BLaER1 treated with 17β-estradiol and CSF1 and Interleukin-3, amounts not matched to agents 10 nM and 100 nM (cell line): ENCODE measurements at regions not wholly inside any gene's neighbourhood (a gene's known extent, or its start where the extent isn't known, plus 50 kb on each side); places are given as distances from the start of the nearest gene placed in this dataset.

Source experiments
- H3K27ac ChIP-seq, 11 experiments: shearing (Covaris generic); formaldehyde crosslinking; 2 replicates each; pipeline ENCODE4 v1.8.1; 2022
- H3K27me3 ChIP-seq, 11 experiments: shearing (Covaris generic); formaldehyde crosslinking; 2 replicates each; pipeline ENCODE4 v1.8.1; 2022
- H3K36me3 ChIP-seq, 11 experiments: shearing (Covaris generic); formaldehyde crosslinking; 2 replicates each; pipeline ENCODE4 v1.8.1; 2022
- H3K4me1 ChIP-seq, 10 experiments: shearing (Covaris generic); formaldehyde crosslinking; 2 replicates each; pipeline ENCODE4 v1.8.1; 2022
- H3K4me2 ChIP-seq, 11 experiments: shearing (Covaris generic); formaldehyde crosslinking; 2 replicates each; pipeline ENCODE4 v1.8.1; 2022
- H3K4me3 ChIP-seq, 10 experiments: shearing (Covaris generic); formaldehyde crosslinking; 2 replicates each; pipeline ENCODE4 v1.8.1; 2022
- H3K9ac ChIP-seq, 11 experiments: shearing (Covaris generic); formaldehyde crosslinking; 2 replicates each; pipeline ENCODE4 v1.8.1; 2022
- H3K9me3 ChIP-seq, 11 experiments: shearing (Covaris generic); formaldehyde crosslinking; replicated peaks in 1 of 11; 2 replicates each; pipeline ENCODE4 v1.8.1; 2022
- H4K20me1 ChIP-seq, 11 experiments: shearing (Covaris generic); formaldehyde crosslinking; 2 replicates each; pipeline ENCODE4 v1.8.1; 2022
- Cebpa-rat ChIP-seq, 11 experiments: shearing (Covaris generic); IDR thresholded peaks; 2 replicates each; pipeline ENCODE4 v1.8.1; 2022

DNA sequence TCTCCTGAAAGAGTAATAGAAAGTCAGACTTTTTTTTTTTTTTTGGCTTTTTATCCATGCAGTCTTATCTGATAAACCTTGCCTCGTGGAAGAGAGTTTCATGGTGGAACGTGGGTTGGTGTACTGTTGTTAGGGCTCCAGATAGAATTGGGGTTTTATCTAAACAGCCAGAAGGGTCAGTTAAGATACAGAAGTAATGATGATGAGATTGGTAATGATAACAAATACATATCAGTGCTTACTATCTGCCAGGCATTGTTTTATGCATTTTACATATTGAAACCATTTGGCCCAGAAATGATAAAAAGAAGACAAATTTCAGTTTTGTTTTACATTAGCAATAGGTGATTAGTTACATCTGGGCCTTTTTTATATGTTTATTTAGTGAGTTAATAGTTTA lies 372.8 kb upstream of the PRICKLE1 start:
- TF ChIP-seq Cebpa-rat (IDR thresholded peaks at IDR 0.05): no peak
- Histone ChIP-seq H3K9ac (no peak overlapping the region), H4K20me1 (no peaks in the 10 kb centered on the region), H3K27me3 (no peaks in the 10 kb centered on the region), H3K4me3 (no peak overlapping the region), H3K9me3 (no peaks in the 10 kb centered on the region), H3K4me2 (no peak overlapping the region), H3K27ac (no peak overlapping the region), H3K36me3 (no peaks in the 10 kb centered on the region), H3K4me1 (no peaks in the 10 kb centered on the region)

DNA sequence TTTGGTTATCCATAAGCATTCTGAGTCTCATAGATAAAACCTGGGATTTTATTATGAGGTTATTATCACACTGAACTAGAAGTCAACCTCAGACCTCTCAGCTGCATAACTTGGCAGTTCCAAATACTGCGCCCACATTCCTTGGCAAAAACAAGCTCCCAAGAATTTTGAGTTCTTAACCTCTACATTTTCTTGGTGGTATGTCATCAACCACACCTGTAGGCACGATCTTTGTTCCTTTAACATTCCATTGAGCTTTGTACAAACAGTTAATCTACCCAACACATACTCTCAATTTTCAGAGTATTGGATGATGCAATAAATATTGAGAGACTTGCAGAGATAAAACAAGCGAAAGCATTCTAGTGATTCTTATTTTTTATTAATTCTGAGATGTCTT lies 371.8 kb upstream of the PRICKLE1 start:
- H3K27ac ChIP-seq: no peak overlapping the region
- no peaks in the 10 kb centered on the region for H3K9me3 ChIP-seq
- no peaks in the 10 kb centered on the region for H3K4me1 ChIP-seq
- H4K20me1 ChIP-seq: no peaks in the 10 kb centered on the region
- H3K4me3 ChIP-seq: no peak overlapping the region
- H3K36me3 ChIP-seq: no peaks in the 10 kb centered on the region
- H3K4me2 ChIP-seq: no peak overlapping the region
- no peak overlapping the region for H3K9ac ChIP-seq
- no peak for TF ChIP-seq Cebpa-rat (IDR thresholded peaks at IDR 0.05)
- H3K27me3 ChIP-seq: no peaks in the 10 kb centered on the region

GRCh38 chr12:42960087-42960527 lies 370.6 kb upstream of the PRICKLE1 start:
- Histone ChIP-seq H3K9ac (no peak overlapping the region), H3K36me3 (no peaks in the 10 kb centered on the region), H4K20me1 (no peaks in the 10 kb centered on the region), H3K27me3 (no peaks in the 10 kb centered on the region), H3K4me1 (no peaks in the 10 kb centered on the region), H3K27ac (no peak overlapping the region), H3K4me2 (no peak overlapping the region), H3K9me3 (no peaks in the 10 kb centered on the region), H3K4me3 (no peak overlapping the region)
- TF ChIP-seq Cebpa-rat (IDR thresholded peaks at IDR 0.05): no peak

DNA sequence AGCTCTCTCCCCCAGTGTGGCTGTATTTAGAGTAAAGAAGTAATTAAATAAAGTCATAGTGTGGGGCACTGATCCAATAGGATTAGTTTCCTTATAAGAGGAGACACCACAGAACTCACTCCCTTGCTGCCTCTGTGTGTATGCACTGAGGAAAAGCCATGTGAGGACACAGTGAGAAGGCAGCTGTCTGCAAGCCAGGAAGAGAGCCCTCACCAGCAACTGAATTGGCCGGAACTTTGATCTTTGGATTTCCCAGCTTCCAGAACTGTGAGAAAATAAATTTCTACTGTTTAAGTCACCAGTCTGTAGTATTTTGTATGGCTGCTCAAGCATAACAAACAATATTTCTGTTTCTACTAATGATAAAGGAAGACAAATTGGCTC lies 368.7 kb upstream of the PRICKLE1 start:
- Histone ChIP-seq H3K4me3 (no peak overlapping the region), H3K9me3 (peaks cover 0 to 7% (median 0%) of the 10 kb centered on the region in 11 experiments; a peak in 4 of 22 replicates), H3K9ac (no peak overlapping the region), H3K4me1 (no peaks in the 10 kb centered on the region), H3K27me3 (no peaks in the 10 kb centered on the region), H3K4me2 (no peak overlapping the region), H3K36me3 (no peaks in the 10 kb centered on the region), H4K20me1 (no peaks in the 10 kb centered on the region), H3K27ac (no peak overlapping the region)
- TF ChIP-seq Cebpa-rat (IDR thresholded peaks at IDR 0.05): no peak

GRCh38 chr12:42957561-42958290 lies 368.2 kb upstream of the PRICKLE1 start:
- H3K4me2 ChIP-seq: no peak overlapping the region
- H3K4me1 ChIP-seq: no peaks in the 10 kb centered on the region

DNA sequence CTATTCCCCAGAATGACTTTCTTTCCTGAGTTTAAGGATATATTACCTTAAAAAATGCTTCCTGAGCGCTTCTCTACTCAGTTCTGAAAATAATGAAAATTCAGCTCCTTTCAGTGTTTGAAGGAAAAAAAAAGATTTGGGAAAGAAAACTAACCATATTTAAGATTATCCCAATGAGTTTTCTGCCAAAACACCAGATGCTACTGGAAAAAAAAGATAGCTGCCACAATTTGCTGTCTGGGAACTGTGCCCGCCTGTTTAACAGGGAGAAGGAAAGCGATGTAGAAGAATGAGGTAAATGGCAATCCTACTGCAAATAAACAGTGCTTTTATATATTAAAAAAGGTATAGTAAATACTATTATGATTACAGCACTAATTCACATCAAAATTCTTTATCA lies 367.6 kb upstream of the PRICKLE1 start:
- Histone ChIP-seq H3K4me3 (no peak overlapping the region), H3K9me3 (peaks cover 0 to 12% (median 4%) of the 10 kb centered on the region in 11 experiments; a peak in 9 of 22 replicates), H3K4me1 (no peaks in the 10 kb centered on the region), H4K20me1 (no peaks in the 10 kb centered on the region), H3K9ac (no peak overlapping the region), H3K27ac (no peak overlapping the region), H3K27me3 (no peaks in the 10 kb centered on the region), H3K4me2 (no peak overlapping the region), H3K36me3 (no peaks in the 10 kb centered on the region)
- no peak for TF ChIP-seq Cebpa-rat (IDR thresholded peaks at IDR 0.05)

More at GRCh38 chr12:42957561-42958290, 368.2 kb upstream of the PRICKLE1 start:
- H3K4me3 ChIP-seq: no peak overlapping the region
- H3K9me3 ChIP-seq: peaks cover 0 to 11% (median 4%) of the 10 kb centered on the region in 11 experiments; a peak in 9 of 22 replicates
- no peaks in the 10 kb centered on the region for H3K36me3 ChIP-seq
- H3K9ac ChIP-seq: no peak overlapping the region
- TF ChIP-seq Cebpa-rat (IDR thresholded peaks at IDR 0.05): no peak
- H3K27me3 ChIP-seq: no peaks in the 10 kb centered on the region
- no peaks in the 10 kb centered on the region for H4K20me1 ChIP-seq
- H3K27ac ChIP-seq: no peak overlapping the region

DNA sequence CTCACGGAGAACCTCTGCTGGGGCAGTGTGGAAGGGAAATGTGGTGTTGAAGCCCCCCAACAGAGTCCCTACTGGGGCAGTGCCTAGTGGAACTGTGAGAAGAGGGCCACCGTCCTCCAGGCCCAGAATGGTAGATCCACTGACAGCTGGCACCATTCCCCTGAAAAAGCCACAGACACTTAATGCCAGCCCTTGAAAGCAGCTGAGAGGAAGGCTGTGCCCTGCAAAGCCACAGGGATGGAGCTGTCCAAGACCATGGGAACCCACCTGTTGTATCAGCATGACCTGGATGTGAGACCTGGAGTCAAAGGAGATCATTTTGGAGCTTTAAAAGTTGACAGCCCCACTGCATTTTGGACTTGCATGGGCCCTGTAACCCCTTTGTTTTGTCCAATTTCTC lies 363.5 kb upstream of the PRICKLE1 start:
- Histone ChIP-seq H3K9ac (no peak overlapping the region), H3K27ac (no peak overlapping the region), H3K4me1 (0 out of 20 replicates have a peak, but pooled peaks cover 0 to 9% (median 0%) of the 10 kb centered on the region in 10 experiments), H3K4me3 (no peak overlapping the region), H3K9me3 (peaks cover 0 to 12% (median 4%) of the 10 kb centered on the region in 11 experiments; a peak in 10 of 22 replicates), H3K36me3 (no peaks in the 10 kb centered on the region), H3K4me2 (no peak overlapping the region), H4K20me1 (no peaks in the 10 kb centered on the region), H3K27me3 (no peaks in the 10 kb centered on the region)
- TF ChIP-seq Cebpa-rat (IDR thresholded peaks at IDR 0.05): no peak

DNA sequence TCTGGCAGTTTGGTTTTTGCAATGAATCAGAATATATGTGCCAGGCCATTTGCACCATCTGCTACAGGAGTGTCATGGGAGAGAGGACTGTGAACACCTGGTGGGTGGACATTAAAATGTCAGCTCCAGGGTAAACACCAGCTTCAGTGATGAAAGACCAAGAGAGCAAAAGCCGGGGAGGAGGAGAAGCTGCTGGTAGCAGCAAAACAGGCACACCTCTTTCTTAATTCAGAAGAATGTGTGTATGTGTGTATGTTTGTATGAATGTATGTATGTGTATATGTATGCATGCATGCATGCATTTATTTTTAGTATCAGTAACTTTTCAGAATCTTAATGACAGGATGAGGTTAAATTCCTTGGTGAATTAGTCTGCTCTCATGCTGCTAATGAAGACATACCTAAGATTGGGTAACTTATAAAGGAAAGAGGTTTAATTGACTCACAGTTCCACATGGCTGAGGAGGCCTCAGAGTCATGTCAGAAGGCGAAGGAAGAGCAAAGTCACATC lies 357.4 kb upstream of the PRICKLE1 start:
- Histone ChIP-seq H3K4me2 (no peak overlapping the region), H3K9me3 (peaks cover 0 to 21% (median 9%) of the 10 kb centered on the region in 11 experiments; a peak in 14 of 22 replicates), H3K9ac (no peak overlapping the region), H3K27me3 (no peaks in the 10 kb centered on the region), H3K4me1 (0 out of 20 replicates have a peak, but pooled peaks cover 0 to 9% (median 0%) of the 10 kb centered on the region in 10 experiments), H3K27ac (no peak overlapping the region), H4K20me1 (no peaks in the 10 kb centered on the region), H3K36me3 (no peaks in the 10 kb centered on the region), H3K4me3 (no peak overlapping the region)
- no peak for TF ChIP-seq Cebpa-rat (IDR thresholded peaks at IDR 0.05)

DNA sequence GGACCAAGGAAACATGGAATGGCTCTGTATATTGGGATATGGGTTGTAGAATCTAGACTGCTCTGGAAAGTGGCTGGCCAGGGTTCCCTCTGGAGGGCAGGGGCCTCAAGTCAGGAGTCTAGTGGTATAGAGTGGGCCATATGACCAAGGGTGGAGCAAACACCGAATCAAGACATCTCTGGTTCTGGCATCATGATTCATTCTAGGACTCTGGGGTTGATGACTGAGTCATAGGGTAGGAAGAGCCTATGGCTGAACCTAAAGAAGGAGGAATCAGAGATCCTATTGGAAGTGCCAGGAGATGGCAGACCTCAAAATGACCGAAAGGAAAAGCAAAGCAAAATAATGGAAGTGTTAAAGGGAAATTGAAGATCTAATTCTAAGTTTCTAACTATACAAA lies 356.4 kb upstream of the PRICKLE1 start:
- Histone ChIP-seq H3K9me3 (peaks cover 0 to 31% (median 16%) of the 10 kb centered on the region in 11 experiments; a peak in 15 of 22 replicates), H3K4me2 (no peak overlapping the region), H3K36me3 (no peaks in the 10 kb centered on the region), H4K20me1 (no peaks in the 10 kb centered on the region), H3K9ac (no peak overlapping the region), H3K4me1 (0 out of 20 replicates have a peak, but pooled peaks cover 0 to 9% (median 0%) of the 10 kb centered on the region in 10 experiments), H3K27me3 (no peaks in the 10 kb centered on the region), H3K27ac (no peak overlapping the region), H3K4me3 (no peak overlapping the region)
- no peak for TF ChIP-seq Cebpa-rat (IDR thresholded peaks at IDR 0.05)

GRCh38 chr12:42944516-42944915 lies 355.0 kb upstream of the PRICKLE1 start:
- H4K20me1 ChIP-seq: no peaks in the 10 kb centered on the region
- no peak overlapping the region for H3K4me2 ChIP-seq
- H3K4me1 ChIP-seq: 0 out of 20 replicates have a peak, but pooled peaks cover 0 to under 1% (median 0%) of the 10 kb centered on the region in 10 experiments
- H3K27me3 ChIP-seq: no peaks in the 10 kb centered on the region
- no peak overlapping the region for H3K9ac ChIP-seq
- TF ChIP-seq Cebpa-rat (IDR thresholded peaks at IDR 0.05): no peak
- H3K27ac ChIP-seq: no peak overlapping the region
- H3K36me3 ChIP-seq: no peaks in the 10 kb centered on the region
- H3K4me3 ChIP-seq: no peak overlapping the region
- H3K9me3 ChIP-seq: peaks cover 0 to 34% (median 16%) of the 10 kb centered on the region in 11 experiments; a peak in 16 of 22 replicates
